NCI-H2029 treated with DMSO at 0.1 percent for 48 hours (cell line): ENCODE measurements at regions not wholly inside any gene's neighbourhood (a gene's known extent, or its start where the extent isn't known, plus 50 kb on each side); places are given as distances from the start of the nearest gene placed in this dataset.
A peak's percentile ranks its signal among the peaks of the same experiment; 100 is the strongest.

ENCODE experiments used
- DNase-seq: peaks from one replicate; lab custom pipeline; 2025; lab: John Stamatoyannopoulos, UW

DNA sequence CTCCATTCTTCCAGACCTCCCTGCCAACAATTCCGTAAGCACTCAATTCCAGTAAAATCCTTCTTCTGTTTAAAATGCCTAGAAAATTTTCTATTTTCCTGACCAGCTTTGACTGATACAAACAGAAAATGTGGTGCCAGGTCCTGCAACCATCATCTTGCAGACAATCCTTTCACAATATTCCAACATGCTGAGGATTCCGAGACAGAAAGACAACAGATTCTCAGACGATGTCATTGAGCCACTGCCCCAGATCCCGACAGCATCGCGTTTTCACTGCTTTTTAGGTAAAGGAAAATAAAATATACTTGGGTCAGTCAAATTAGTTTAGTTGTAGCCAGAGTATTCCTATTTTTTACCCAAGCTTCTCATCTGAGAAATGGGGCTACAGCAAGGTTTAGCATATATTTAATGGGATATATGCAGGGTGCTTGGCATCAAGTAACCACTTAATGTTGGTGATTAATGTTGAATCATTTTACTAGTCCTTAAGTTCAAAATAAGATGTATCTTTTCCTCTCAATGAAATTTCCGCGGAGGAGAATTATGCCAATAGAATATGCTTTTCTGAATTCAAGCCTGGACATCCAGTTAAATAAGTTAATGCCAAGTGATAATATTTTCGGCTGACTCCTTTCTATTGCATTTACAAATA is 866.6 kb downstream of the SLC4A3 start:
- DNase-seq, result no peak

DNA sequence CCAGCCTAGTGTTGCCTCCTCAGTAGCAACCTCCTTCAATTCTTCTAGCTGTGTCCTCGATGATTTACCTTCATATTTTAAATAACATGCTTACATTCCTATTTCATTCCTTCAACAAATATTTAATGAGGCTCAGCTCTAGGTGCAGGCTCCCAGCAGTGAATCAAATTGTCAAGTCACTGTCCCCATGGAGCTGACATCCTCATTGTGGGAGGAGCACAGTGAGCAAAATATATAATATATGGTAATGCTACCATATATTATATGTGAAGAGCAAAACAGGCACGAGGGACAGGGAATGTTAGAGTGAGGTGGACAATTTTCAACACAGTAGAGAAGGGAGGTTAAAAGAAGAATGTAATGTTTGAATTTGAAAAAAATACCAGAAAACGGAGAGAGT is 869.1 kb downstream of the SLC4A3 start:
- DNase-seq, result no peak

DNA sequence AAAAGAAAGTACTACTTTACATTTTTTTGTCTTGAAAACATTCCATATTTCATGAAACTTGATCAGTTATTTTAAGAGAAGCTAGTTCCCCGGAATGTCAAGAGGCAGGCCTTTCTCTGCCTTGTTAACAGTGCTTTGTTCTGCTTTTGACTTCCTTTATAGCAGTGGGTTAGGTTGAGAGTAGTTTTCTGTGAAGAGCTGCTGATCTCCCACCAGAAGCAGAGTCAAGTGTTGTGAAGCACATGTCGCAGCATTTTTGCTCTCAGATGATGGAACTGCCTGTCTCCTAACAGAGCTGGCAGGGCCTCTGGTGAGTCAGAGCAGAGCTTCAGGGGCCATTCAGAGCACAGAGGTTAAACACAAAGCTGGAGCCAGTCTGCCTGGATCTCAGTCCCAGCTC is 871.8 kb downstream of the SLC4A3 start:
- peak; percentile 55 for DNase-seq

DNA sequence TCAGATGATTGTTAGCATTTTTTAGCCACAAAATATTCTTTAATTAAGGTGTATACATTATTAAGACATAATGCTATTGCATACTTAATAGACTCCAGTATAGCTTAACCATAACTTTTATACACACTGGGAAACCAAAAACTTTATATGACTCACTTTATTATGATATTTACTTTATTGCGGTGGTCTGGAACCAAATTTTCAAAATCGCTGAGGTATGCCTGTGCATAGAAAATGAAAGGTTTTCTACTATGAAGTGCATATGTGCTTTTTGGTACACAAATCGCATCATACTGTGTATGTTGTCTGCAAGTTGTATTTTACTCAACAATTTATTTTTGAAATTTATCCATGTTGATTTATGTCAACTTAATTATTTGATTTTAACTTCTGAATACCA is 875.1 kb downstream of the SLC4A3 start:
- DNase-seq, result no peak

DNA sequence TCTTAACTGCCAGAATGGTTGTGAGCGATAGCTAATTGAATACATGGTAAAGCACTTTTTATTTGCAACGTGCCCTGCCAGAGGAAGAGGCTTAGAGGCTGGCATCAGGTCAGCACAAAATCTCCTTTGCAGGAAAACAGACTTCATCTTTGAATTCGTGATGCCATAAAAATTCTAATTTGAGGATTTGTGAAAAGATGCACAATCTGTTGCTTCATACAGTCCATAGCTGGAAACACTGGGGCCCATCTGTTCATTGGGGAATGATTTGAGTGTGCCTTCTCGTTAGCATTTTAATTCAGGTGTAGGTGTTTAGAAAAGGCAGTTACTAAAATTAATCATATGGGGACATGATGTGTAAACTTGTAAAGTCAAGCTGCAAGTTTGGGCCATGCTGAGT is 876.0 kb downstream of the SLC4A3 start:
- no peak for DNase-seq

DNA sequence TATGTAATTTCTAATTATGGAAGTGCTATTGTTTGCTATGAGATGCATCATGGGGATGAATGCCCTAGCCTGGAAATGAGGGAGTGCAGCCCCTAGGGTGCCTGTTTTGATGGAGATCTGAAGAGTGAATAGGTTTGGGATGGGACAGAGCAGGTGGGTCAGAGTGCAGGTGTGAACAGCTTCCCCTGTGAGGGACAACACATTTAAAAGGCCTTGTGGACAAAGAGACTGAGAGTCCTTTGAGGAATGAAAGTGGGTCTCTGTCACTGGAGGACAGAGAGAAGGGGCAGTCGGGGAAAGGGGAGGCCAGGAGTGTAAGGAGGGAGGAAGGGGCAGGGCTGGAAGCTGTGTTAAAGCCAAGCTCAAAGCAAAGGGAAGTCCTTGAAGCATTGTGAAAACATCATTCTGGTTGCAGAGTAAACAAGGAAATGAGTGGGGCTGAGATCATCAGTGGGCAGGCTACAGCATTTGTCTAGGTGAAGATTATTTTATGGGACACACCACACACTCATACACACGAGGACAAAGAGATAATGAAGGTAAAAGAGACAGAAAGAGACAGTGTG is 877.6 kb downstream of the SLC4A3 start:
- DNase-seq, result peak; percentile 96

DNA sequence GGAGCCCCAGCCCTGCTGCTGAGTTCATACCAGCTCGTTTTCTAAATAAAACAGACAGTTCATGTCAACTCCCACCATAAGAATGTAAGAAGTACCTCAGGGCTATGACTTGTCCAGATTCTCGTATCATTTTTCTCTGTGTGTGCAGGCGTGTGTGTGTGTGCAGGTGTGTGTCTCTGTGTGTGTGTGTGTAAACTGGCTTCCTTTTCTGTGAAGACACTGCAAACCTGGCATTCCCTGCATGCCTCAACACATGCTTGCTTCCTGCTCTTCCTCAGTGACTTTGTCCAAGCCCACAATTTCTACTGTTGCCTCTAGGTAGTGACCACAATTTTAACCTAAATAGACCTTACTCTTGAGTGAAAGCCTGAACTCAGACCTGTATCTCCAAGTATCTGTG is 879.0 kb downstream of the SLC4A3 start:
- DNase-seq, result no peak

DNA sequence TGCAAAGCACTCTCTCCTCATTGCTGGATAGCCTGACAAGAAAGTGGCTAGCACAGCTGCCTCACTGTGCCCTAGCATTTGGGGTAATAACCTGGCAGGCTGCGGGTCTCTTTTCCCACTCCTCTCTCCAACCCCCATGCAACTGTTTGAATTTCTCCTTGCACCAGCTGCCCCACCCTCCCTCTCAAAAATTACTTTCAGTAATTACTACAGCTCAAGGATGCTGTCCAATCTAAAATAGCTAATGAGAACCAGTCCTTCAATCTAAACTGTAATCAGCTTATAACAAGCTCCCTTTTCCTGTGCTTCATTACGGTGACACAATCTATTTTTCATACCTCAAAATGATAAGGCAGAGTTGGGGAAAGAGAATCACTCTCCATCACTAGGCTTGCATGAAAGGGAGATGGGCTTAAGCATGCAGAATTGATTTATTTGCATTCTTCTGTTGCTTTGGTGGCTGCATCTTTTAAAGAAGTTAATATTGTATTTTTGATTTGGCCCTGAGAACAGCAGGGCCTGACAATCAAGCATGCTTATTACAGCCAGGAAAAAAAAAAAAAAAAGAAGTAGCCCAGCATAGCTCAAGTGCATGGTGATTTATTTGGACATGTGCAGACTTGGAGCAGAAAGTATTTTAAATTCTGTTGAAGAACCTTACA is 881.8 kb downstream of the SLC4A3 start:
- no peak for DNase-seq

DNA sequence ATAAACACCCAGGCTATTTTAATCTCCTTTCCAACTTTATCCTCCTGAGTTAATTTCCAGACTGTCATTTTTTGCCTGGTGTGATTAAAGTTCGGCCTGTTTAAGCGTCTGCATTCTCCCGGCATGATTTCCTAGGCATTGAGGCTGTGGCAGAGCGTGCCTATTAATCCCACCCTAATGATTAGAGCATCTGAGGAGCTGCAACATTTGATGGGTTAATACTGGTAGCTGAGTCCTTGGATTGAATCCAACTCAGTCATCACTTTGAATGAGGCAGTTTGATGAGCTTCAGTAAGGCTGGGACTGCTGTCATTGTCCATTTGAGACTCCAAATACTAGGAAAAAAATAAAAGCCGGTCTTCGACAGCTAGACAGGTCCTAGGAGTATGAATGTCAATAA is 882.5 kb downstream of the SLC4A3 start:
- DNase-seq, result no peak

DNA sequence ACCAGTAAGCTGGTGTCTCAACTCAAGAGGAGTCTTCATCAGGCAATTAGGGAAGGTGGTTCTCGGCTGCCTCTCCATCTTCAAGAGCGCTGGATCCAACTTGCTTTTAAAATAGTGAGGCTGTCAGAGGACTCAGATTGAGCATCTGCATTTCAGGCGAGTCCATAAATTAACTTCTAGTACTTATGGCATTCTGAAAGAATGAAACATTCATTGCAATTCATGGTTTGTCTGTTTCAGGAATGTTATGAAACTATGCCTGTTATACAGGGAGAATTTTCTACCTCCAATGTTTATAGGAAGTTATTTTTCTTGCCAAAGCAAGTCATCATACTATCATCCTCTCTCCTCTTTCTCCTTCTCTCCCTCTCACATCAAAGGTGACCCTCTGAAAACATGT is 883.2 kb downstream of the SLC4A3 start:
- no peak for DNase-seq

DNA sequence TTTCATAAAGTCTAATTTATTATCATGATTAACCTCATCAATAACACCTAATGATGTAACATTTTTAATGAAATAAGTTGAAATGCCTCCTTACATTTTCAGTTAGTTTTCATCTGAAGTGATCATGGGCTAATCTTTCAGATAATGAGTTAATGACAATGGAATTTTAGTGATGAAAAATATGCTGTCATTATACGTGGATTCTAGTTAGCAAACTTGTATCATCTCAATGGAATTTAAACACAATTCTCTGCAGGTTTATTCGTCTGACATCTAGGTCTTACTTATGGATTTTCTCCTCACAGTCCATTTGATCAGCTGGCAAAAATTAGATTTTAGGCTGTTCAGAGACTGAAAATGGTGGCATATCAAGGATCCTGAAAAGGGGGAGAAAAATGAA is 885.0 kb downstream of the SLC4A3 start:
- DNase-seq, result no peak

DNA sequence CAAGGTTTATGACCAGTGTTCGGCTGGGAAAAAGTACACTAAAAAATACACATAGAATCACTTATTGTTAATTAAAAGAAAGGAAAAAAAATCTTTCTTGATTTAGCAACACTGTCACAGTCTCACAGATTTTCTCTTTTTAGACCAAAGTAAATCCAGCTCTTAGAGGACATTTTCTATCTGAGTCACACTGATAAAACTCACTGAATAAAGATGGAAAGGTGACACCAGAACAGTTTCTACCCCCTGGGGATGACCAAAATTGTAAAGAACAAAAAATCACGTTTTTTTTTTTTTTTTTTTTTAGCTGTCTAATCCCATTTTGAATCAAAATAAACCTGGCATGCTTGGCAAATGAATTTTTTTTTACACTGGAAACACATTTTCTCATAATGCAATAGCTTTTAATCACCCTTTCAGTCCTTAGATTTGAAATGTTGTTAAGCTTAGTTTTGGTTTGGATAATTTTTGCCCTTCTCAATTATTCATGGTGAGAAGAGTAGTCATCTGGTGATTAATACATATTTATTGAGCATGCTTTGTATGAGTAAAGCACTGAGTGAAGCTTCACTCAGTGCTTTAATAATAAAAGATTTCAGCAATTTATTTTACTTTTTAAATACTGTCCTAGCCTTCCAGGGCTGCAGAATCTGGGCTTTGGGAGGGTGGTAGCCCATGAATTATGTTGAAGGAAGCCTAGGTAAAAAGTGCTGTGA is 886.3 kb downstream of the SLC4A3 start:
- DNase-seq, result no peak

DNA sequence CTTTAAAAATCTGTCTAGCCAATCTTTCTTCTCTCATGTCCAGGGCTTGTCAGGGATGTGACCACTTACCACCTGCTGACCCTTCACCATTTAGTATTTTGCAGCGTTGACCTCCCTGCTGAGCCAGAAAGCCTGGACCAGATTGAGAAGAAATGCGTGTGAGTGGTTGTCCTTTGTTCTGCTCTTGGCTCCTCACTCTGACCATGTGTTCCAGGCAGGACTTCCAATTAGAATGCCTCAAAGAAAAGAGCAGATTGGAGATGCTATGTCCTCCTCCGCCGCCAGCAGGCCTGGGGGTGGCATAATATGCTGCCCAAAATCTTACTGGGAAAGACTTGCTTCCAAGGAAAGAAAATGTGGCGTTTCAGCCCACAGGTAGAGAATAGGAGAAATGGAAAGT is 894.1 kb downstream of the SLC4A3 start:
- DNase-seq, result no peak

DNA sequence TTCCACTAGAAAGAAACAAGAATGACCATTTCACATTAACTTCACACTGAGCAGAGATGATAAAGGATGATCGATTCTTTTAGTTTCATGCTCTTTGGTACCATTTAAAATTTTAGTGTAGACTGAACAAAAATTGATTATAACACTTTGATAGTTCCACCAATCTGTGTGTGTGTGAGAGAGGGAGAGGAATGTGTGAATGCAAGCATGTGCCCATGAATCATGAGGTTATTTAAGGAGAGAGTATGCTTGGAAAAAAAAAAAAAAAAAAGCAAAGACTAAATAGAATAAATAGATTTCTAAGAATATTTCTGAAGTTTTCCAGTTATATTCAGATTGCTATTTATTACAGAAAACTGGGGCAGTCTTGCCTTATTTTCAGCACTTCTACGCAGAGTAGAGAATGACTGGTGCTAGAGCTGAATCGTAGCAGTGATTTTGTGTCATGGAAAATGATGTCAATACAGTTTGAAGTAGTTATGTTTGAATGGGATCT is 900.8 kb downstream of the SLC4A3 start:
- DNase-seq, result no peak

DNA sequence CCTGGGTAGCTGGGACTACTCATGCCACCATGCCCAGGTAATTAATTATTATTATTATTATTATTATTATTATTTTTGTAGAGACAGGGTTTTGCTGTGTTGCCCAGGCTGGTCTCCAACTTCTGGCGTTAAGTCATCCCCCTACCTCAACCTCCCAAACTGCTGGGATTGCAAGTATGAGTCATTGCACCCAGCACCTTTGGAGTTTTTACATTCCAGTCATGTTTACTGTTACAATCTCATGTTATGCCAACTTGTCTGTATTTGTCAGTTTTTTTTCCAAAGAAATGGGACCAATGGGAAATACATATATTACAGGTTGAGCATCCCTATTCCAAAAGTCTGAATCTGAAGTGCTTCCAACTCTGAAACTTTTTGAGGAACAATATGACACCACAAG is 903.8 kb downstream of the SLC4A3 start:
- no peak for DNase-seq

DNA sequence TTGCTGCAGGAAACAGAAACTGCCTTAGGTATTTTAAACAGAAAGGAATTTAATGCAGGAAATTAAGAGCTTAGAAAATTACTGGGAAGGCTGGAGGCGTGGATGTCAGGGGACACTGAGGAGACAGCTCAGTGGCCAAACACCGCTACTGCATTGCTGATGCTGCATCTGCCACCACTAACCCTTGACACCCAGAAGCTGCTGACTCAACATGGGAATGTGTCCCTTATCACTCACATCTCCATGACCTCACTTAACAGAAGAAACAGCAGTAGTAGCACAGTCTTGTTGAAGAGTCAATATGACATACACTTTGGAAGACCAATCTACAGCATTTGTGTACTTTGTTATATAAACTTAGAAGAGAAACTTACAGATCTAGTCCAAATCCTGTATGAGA is 906.1 kb downstream of the SLC4A3 start:
- DNase-seq, result no peak

DNA sequence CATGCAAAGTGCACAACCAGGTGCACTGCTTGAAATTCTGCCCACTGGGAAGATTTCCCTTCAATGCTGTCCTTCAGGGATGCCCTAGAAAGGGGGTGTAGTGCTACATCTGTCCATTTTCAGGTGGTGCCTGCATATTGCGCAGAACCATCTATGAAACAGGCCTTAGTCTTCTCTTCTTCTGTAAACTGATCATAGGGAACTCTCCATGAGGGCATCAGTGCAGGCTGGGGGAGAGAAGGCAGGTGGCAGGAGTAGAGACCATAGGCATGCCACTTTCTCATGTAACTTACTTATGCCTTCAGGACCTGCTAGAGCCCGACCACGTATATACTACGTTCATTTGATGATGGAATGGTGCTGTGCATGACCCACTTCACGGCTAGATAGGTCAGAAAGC is 912.1 kb downstream of the SLC4A3 start:
- no peak for DNase-seq

DNA sequence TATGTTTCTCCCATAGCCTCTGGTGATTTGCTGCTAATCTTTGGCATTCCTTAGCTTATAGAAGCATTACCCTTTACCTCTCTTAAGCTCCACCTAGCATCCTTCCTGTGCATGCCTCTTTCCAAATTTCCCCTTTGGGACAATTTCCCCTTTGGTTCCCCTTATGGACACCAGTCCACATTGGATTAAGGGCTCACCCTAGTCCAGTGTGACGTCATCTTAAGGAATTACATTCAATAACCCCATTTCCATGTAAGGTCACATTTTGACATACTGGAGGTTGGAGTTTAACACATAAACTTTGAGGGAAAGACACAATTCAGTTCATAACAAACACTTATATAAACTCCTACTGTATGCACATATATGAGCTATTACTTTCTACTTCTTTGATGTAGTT is 916.6 kb downstream of the SLC4A3 start:
- no peak for DNase-seq

DNA sequence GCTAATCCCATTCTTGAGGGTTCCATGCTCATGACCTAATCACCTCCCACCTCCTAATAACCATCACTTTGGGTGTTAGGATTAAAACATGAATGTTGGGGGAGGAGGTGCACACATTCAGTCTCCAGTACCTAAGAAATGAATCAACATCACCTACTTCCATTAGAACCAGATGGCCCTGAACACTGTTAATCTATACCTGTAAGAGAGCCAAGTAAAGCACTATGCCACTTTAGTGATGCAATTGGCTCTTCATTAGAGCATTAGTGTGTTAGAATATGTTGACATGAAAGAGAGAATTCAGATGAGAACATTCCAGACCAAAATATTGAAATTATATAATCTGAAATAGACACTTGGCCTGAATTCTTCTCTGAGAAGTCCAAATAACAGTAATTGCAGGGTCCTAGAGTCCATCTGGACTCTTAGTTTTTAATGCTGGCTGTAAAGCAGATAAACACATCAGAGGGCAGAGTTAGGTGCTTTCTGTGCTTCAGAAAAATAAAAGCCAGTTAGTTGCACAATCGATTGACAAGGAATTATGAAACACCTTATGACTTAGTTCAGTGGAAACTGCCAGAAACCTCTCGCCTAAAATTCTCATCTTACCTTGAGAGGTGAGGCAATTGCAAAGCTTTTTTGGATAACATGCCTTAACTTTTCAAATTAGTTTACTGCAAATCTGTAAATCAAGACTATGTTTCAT is 923.7 kb downstream of the SLC4A3 start:
- DNase-seq, result no peak

DNA sequence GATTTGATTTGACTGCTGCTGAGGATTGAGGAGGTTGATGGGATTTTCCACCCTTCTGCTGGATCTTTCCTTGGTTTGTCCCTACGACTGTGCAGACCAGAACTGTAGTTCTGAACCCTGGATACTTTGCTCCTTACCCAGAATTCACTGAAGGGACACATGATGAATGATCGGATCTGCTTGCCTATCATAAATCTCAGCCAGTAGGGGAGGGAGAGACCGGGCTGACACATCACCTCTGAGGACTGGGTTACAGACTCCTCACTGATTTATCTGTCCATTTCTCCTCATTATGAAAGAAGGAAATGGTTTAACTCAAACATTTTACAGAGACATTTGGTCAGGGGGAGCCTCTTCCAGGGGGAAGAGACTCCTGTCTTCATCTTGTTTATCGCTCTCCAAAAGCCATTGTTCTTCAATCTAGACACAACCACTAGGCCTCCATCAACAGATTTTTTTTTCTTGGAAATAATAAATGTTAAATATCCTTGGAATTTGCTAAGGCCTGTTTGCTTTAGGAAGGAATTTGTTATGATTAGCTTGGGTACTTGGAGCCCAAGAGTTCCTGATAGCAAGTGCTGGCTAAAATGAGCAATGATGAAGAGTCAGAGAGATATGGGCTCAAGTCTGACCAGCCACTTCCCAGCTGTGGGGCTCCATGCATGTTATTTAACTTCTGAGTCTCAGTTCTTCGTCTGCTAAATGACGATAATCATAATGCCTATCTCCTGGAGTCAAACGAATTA is 925.5 kb downstream of the SLC4A3 start:
- no peak for DNase-seq

DNA sequence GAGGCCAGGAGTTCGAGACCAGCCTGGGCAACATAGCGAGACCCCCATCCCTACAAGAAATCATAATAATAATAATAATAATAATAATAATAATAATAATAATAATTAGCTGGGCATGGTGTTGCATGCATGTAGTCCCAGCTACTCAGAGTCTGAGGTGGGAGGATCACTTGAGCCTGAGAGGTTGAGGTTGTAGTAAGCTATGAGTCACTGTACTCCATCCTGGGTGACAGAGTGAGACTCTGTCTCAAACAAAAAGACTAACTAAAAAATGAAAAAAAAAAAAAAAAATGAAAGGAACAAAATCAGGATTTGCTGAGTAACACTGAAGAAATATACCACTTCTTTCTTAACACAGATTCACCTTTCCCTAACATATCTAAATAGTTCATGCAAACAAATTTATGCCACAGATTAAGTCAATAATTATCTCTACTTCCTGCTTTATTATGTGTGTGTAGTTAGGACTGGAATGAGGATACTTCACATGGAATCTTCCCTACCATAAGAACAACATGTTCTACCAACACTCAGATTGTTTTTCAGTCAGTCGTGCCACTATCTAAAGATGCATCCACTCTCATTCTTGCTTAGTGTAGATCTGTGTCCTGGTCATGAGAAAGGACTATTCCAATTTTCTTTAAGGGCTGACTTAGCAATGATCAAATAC is 928.7 kb downstream of the SLC4A3 start:
- DNase-seq, result no peak
